H9 (cell line): ENCODE measurements at regions not wholly inside any gene's neighbourhood (a gene's known extent, or its start where the extent isn't known, plus 50 kb on each side); places are given as distances from the start of the nearest gene placed in this dataset.

Experiments
- DNase-seq: peaks from one replicate; pipeline ENCODE4 v3.0.0-alpha.2; 2017
- H2AFZ ChIP-seq: one replicate; pipeline ENCODE4 v1.6.1; 2013; ENCODE audit warnings: mild to moderate bottlenecking, low read length, control low read depth, moderate library complexity
- H2AK5ac ChIP-seq: 2 replicates; pipeline ENCODE4 v1.6.1; 2013; ENCODE audit warnings: low read length, control low read depth, mixed read lengths; ENCODE audit not compliant: insufficient read length
- H2BK120ac ChIP-seq: one replicate; pipeline ENCODE4 v1.6.1; 2013; ENCODE audit warnings: low read depth, mild to moderate bottlenecking, low read length, control low read depth, inconsistent platforms; ENCODE audit not compliant: poor library complexity, severe bottlenecking
- H2BK12ac ChIP-seq: 2 replicates; pipeline ENCODE4 v1.6.1; 2013; ENCODE audit warnings: low read length, control low read depth, mixed read lengths, low read depth; ENCODE audit not compliant: insufficient read length
- H2BK15ac ChIP-seq: 2 replicates; pipeline ENCODE4 v1.6.1; 2013; ENCODE audit warnings: low read depth, low read length, control low read depth
- H2BK20ac ChIP-seq: one replicate; pipeline ENCODE4 v1.6.1; 2013; ENCODE audit warnings: low read depth, mild to moderate bottlenecking, low read length, control low read depth, inconsistent platforms; ENCODE audit not compliant: poor library complexity, severe bottlenecking
- H2BK5ac ChIP-seq: 2 replicates; pipeline ENCODE4 v1.6.1; 2013; ENCODE audit warnings: low read length, control low read depth, mixed read lengths; ENCODE audit not compliant: insufficient read length
- H3K14ac ChIP-seq: 2 replicates; pipeline ENCODE4 v1.6.1; 2013; ENCODE audit warnings: low read length, control low read depth; ENCODE audit not compliant: insufficient read depth
- H3K18ac ChIP-seq: 2 replicates; pipeline ENCODE4 v1.6.1; 2013; ENCODE audit warnings: low read depth, mild to moderate bottlenecking, mixed read lengths, low read length, control low read depth; ENCODE audit not compliant: insufficient read length
- H3K23ac ChIP-seq: 2 replicates; pipeline ENCODE4 v1.6.1; 2013; ENCODE audit warnings: low read length, control low read depth, mixed read lengths, low read depth; ENCODE audit not compliant: insufficient read length
- H3K23me2 ChIP-seq: 2 replicates; pipeline ENCODE4 v1.6.1; 2013; ENCODE audit warnings: low read depth, mild to moderate bottlenecking, mixed read lengths, low read length, control low read depth; ENCODE audit not compliant: insufficient read length, poor library complexity, severe bottlenecking
- H3K27ac ChIP-seq: 2 replicates; pipeline ENCODE4 v1.5.1; 2013; ENCODE audit warnings: low read length, control low read depth, mixed read lengths, low read depth; ENCODE audit not compliant: insufficient read length
- H3K27me3 ChIP-seq: 2 replicates; pipeline ENCODE4 v1.6.1; 2013; ENCODE audit warnings: low read length, control low read depth, inconsistent platforms; ENCODE audit not compliant: insufficient read depth
- H3K4ac ChIP-seq: 2 replicates; pipeline ENCODE4 v1.6.1; 2013; ENCODE audit warnings: low read depth, mild to moderate bottlenecking, control low read depth, inconsistent platforms, low read length, moderate library complexity
- H3K4me1 ChIP-seq: 2 replicates; pipeline ENCODE4 v1.6.1; 2013; ENCODE audit warnings: low read length, control low read depth, inconsistent platforms; ENCODE audit not compliant: insufficient read depth
- H3K4me2 ChIP-seq: 2 replicates; pipeline ENCODE4 v1.6.1; 2013; ENCODE audit warnings: low read length, control low read depth, mixed read lengths; ENCODE audit not compliant: insufficient read length, insufficient read depth
- H3K56ac ChIP-seq: 2 replicates; pipeline ENCODE4 v1.6.1; 2013; ENCODE audit warnings: low read depth, mild to moderate bottlenecking, mixed read lengths, low read length, control low read depth; ENCODE audit not compliant: insufficient read length
- H3K79me1 ChIP-seq: 2 replicates; pipeline ENCODE4 v1.6.1; 2013; ENCODE audit warnings: low read depth, mild to moderate bottlenecking, moderate library complexity, low read length, control low read depth, inconsistent platforms; ENCODE audit not compliant: insufficient read depth, poor library complexity, severe bottlenecking
- H3K79me2 ChIP-seq: 2 replicates; pipeline ENCODE4 v1.6.1; 2013; ENCODE audit warnings: low read length, control low read depth, inconsistent platforms; ENCODE audit not compliant: insufficient read depth
- H3K9ac ChIP-seq: 2 replicates; pipeline ENCODE4 v1.6.1; 2013; ENCODE audit warnings: low read length, control low read depth, mixed read lengths; ENCODE audit not compliant: insufficient read length; ENCODE audit errors: extremely low read depth
- H3K9me3 ChIP-seq: one replicate; pipeline ENCODE4 v1.6.1; 2013; ENCODE audit warnings: low read depth, low read length, inconsistent platforms; ENCODE audit not compliant: control insufficient read depth
- H3T11ph ChIP-seq: one replicate; pipeline ENCODE4 v1.6.1; 2013; ENCODE audit warnings: mild to moderate bottlenecking, low read length, control low read depth, inconsistent platforms
- H4K20me1 ChIP-seq: one replicate; pipeline ENCODE4 v1.6.1; 2013; ENCODE audit not compliant: control insufficient read depth, insufficient read length, insufficient read depth
- H4K5ac ChIP-seq: 2 replicates; pipeline ENCODE4 v1.6.1; 2013; ENCODE audit warnings: low read depth, mild to moderate bottlenecking, mixed read lengths, low read length, control low read depth; ENCODE audit not compliant: insufficient read length
- H4K8ac ChIP-seq: replicated peaks from 2 replicates; pipeline ENCODE4 v1.6.1; 2013; ENCODE audit warnings: low read length, control low read depth, mixed read lengths, low read depth; ENCODE audit not compliant: insufficient read length
- H4K91ac ChIP-seq: 2 replicates; pipeline ENCODE4 v1.6.1; 2013; ENCODE audit warnings: low read depth, mild to moderate bottlenecking, moderate library complexity, mixed read lengths, low read length, control low read depth; ENCODE audit not compliant: insufficient read length
- H3K27ac Mint-ChIP-seq, 3 experiments: 2 replicates in 2 of 3; 3 replicates in 1 of 3; pipeline ENCODE4 v1.8.0; 2020 to 2021; ENCODE audit warnings: mixed read lengths in 3 of 3, mild to moderate bottlenecking in 1 of 3, moderate library complexity in 1 of 3
- H3K27me3 Mint-ChIP-seq: 2 replicates; pipeline ENCODE4 v1.8.0; 2021; ENCODE audit warnings: low read depth, mild to moderate bottlenecking, moderate library complexity, mixed read lengths
- H3K36me3 Mint-ChIP-seq, 3 experiments: 2 replicates in 2 of 3; 3 replicates in 1 of 3; pipeline ENCODE4 v1.8.0; 2020 to 2021; ENCODE audit warnings: low read depth in 3 of 3, mixed read lengths in 3 of 3; ENCODE audit not compliant: insufficient read depth in 1 of 3
- H3K4me1 Mint-ChIP-seq, 2 experiments: 2 replicates each; pipeline ENCODE4 v1.8.0; 2020; ENCODE audit warnings: mixed read lengths in 2 of 2
- H3K4me3 Mint-ChIP-seq, 2 experiments: 2 replicates in 1 of 2; 3 replicates in 1 of 2; pipeline ENCODE4 v1.8.0; 2020 to 2021; ENCODE audit warnings: mild to moderate bottlenecking in 2 of 2, mixed read lengths in 2 of 2, moderate library complexity in 1 of 2
- H3K9me3 Mint-ChIP-seq, 2 experiments: 2 replicates in 1 of 2; 3 replicates in 1 of 2; pipeline ENCODE4 v1.8.0; 2020; ENCODE audit warnings: mild to moderate bottlenecking in 2 of 2, mixed read lengths in 2 of 2, moderate library complexity in 1 of 2
- WGBS: extraction: QIAGEN DNeasy Blood & Tissue Kit; methylation state at CpG from one replicate; pipeline ENCODE4 v1.1.7; 2013; ENCODE audit warnings: missing lambda C conversion rate, low lambda C conversion rate, mixed read lengths; ENCODE audit not compliant: insufficient read length; ENCODE audit errors: extremely low coverage; 5-methylcytosine and 5-hydroxymethylcytosine counted together
- TF ChIP-seq, protein P1 (sequence below): fragments of 200-600 bp; sonication (generic); conservative IDR thresholded peaks from 3 replicates; pipeline ENCODE4 v1.8.0; 2021; ENCODE audit warnings: antibody characterized with exemption, mild to moderate bottlenecking

DNA sequence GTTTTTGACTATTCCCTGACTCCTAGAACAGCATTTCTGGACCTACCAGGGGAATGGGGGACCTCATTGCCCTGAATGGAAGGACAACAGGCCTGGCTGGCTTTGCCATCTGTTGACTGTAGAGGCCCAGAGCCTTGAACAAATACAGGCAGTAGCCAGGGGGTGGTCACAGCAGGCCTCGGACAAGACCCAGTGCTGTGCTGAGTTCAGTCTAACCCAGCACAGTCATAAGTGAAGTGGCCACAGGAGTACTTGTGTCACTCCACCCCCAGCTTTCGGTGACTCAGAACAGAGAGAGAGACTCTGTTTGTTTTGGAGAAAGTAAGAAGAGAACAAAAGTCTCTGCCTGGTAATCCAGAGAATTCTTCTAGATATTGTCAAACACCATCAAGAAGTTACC is 310.0 kb downstream of the PRR32 start:
- H3K27me3 Mint-ChIP-seq: no peaks in the 10 kb centered on the region
- peaks cover 0 to 6% of the 10 kb centered on the region in 2 experiments; a peak in 2 of 4 replicates for H3K4me1 Mint-ChIP-seq
- no peak overlapping the region for H4K8ac ChIP-seq
- WGBS: no CpG with 5 or more reads among the region's 2 CpGs
- no peaks in the 10 kb centered on the region for H3K79me2 ChIP-seq
- no peaks in the 10 kb centered on the region for H3K23me2 ChIP-seq
- no peak overlapping the region for H2BK5ac ChIP-seq
- H2AFZ ChIP-seq: no peak overlapping the region
- H3K18ac ChIP-seq: no peak overlapping the region
- H3K4me1 ChIP-seq: no peaks in the 10 kb centered on the region
- no peaks in the 10 kb centered on the region for H3K27me3 ChIP-seq
- H2BK20ac ChIP-seq: no peak overlapping the region
- no peak overlapping the region for H3T11ph ChIP-seq
- no peak overlapping the region for H3K14ac ChIP-seq
- peaks cover 25 to 39% of the 10 kb centered on the region in 2 experiments for H3K9me3 Mint-ChIP-seq
- H3K4me2 ChIP-seq: no peak overlapping the region
- no peak overlapping the region for H3K56ac ChIP-seq
- H2BK12ac ChIP-seq: no peak overlapping the region
- TF ChIP-seq, protein P1, sequence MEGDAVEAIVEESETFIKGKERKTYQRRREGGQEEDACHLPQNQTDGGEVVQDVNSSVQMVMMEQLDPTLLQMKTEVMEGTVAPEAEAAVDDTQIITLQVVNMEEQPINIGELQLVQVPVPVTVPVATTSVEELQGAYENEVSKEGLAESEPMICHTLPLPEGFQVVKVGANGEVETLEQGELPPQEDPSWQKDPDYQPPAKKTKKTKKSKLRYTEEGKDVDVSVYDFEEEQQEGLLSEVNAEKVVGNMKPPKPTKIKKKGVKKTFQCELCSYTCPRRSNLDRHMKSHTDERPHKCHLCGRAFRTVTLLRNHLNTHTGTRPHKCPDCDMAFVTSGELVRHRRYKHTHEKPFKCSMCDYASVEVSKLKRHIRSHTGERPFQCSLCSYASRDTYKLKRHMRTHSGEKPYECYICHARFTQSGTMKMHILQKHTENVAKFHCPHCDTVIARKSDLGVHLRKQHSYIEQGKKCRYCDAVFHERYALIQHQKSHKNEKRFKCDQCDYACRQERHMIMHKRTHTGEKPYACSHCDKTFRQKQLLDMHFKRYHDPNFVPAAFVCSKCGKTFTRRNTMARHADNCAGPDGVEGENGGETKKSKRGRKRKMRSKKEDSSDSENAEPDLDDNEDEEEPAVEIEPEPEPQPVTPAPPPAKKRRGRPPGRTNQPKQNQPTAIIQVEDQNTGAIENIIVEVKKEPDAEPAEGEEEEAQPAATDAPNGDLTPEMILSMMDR: no peak
- no peak overlapping the region for H2BK15ac ChIP-seq
- H3K27ac Mint-ChIP-seq: no peak overlapping the region
- no peak overlapping the region for H3K4me3 Mint-ChIP-seq
- H4K5ac ChIP-seq: no peak overlapping the region
- peaks cover 4% of the 10 kb centered on the region for H3K9me3 ChIP-seq
- no peak overlapping the region for H3K9ac ChIP-seq
- DNase-seq: no peak
- H3K27ac ChIP-seq: no peak overlapping the region
- no peak overlapping the region for H2AK5ac ChIP-seq
- H3K79me1 ChIP-seq: no peaks in the 10 kb centered on the region
- peaks cover 10 to 24% (median 15%) of the 10 kb centered on the region in 3 experiments; a peak in 6 of 7 replicates for H3K36me3 Mint-ChIP-seq
- no peak overlapping the region for H2BK120ac ChIP-seq
- no peaks in the 10 kb centered on the region for H4K20me1 ChIP-seq
- H3K4ac ChIP-seq: no peak overlapping the region
- no peak overlapping the region for H3K23ac ChIP-seq
- no peak overlapping the region for H4K91ac ChIP-seq
